DMS53 treated with DMSO at 0.1 percent for 48 hours (cell line): ENCODE measurements at regions not wholly inside any gene's neighbourhood (a gene's known extent, or its start where the extent isn't known, plus 50 kb on each side); places are given as distances from the start of the nearest gene placed in this dataset.
A peak's percentile ranks its signal among the peaks of the same experiment; 100 is the strongest.
"Not testable (repeated sequence)": the region's sequence is repeated elsewhere in the genome, so short reads cannot be mapped to it uniquely, and the experiment has no call there.

Experiments used
- DNase-seq: peaks from one replicate; lab custom pipeline; 2025; ENCODE audit not compliant: unreplicated experiment; lab: John Stamatoyannopoulos, UW

GRCh38 chr6:69489970-69490369 is 306.8 kb downstream of the LMBRD1 start:
- DNase-seq = no peak

DNA sequence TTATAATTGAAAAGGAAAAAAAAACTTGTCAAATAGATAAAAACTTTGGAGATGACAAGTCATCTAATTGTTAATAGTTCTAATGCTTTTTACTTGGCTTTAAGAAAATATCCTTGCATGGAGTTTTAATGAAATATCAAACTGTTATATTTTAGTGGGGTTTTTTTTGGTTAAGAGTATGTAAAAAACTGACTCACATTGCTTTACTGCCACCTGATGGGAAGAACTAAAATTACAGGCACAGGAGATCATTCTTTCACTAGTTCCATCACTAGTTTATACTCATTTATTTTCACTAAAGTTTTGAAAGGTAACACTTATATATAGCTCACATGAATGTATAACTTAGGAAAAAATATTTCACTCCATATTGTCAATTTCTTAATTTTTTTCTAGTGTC is 309.1 kb downstream of the LMBRD1 start:
- DNase-seq = peak; percentile 19

DNA sequence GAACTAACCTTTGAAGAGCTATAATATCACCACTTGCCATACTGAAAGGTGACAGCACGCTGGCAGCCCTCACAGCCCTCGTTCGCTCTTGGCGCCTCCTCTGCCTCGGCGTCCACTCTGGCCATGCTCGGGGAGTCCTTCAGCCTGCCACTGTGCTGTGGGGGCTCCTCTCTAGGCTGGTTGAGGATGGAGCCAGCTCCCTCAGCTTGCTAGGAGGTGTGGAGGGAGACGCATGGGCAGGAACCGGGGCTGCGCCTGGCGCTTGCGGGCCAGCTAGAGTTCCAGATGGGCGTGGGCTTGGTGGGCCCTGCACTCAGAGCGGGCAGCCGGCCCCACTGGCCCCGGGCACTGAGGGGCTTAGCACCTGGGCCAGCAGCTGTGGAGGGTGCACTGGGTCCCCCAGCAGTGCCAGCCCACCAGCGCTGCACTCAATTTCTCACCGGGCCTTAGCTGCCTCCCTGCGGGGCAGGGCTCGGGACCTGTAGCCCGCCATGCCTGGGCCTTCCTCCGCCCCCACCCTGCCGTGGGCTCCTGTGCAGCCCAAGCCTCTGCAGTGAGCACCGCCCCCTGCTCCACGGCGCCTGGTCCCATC is 329.7 kb downstream of the LMBRD1 start:
- no peak for DNase-seq

GRCh38 chr6:69465866-69466265 is 330.9 kb downstream of the LMBRD1 start:
- no peak for DNase-seq

- no peak for DNase-seq
Observed at GRCh38 chr6:69456086-69456485, 340.7 kb downstream of the LMBRD1 start.

- DNase-seq = not testable (repeated sequence)
Observed at GRCh38 chr6:69454619-69455018, 342.2 kb downstream of the LMBRD1 start.

GRCh38 chr6:69450493-69450892 is 346.3 kb downstream of the LMBRD1 start:
- not testable (repeated sequence) for DNase-seq

DNA sequence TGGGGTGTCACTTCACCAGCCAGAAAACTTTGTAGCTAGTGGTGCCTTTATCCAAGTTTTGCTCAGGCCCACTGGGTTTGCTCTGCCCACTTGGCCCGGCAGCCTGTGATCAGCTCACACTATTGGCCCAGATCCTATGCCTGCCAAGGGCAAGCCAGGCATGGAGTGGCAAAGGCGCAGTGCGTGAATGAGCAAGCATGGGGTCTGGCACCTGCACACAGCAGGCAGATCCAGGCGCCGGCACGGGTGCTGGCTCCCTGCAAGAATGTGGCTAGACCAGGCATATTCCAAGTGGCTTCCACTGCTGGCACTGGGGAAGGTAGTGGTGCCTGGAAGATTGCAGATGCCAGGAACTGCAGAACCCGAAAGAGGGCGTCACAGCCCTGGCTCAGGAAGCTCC is 346.9 kb downstream of the LMBRD1 start:
- no peak for DNase-seq
